Vagina (tissue), 2 donors: ENCODE measurements at regions not wholly inside any gene's neighbourhood (a gene's known extent, or its start where the extent isn't known, plus 50 kb on each side); places are given as distances from the start of the nearest gene placed in this dataset.

Experiments
- DNase-seq, 2 donors: peaks; one replicate each; pipeline ENCODE4 v3.0.0-alpha.2; 2017; ENCODE audit errors: extremely low spot score in 2 of 2
- H3K27ac ChIP-seq: fragments of 200-600 bp; sonication (generic); one replicate; pipeline ENCODE4 v1.5.1; 2019
- H3K27me3 ChIP-seq: fragments of 200-600 bp; sonication (generic); one replicate; pipeline ENCODE4 v1.5.1; 2019
- H3K36me3 ChIP-seq, 2 donors: fragments of 200-600 bp; sonication (generic); one replicate each; pipeline ENCODE4 v1.5.1; 2017 to 2019
- H3K4me1 ChIP-seq: fragments of 200-600 bp; sonication (generic); one replicate; pipeline ENCODE4 v1.5.1; 2019
- H3K4me3 ChIP-seq, 2 donors: fragments of 200-600 bp; sonication (generic); 1 replicate in 1 of 2; 2 replicates in 1 of 2; pipeline ENCODE4 v1.5.1; 2016 to 2019
- H3K9me3 ChIP-seq: fragments of 200-600 bp; sonication (generic); one replicate; pipeline ENCODE4 v1.5.1; 2019
- POLR2A ChIP-seq, 2 donors: fragments of 450-650 bp; IDR thresholded peaks; one replicate each; pipeline ENCODE4 v1.6.1; 2017; ENCODE audit warnings: antibody characterized with exemption in 2 of 2, mild to moderate bottlenecking in 2 of 2, moderate library complexity in 2 of 2
- POLR2AphosphoS5 ChIP-seq, 2 donors: sonication (generic); formaldehyde crosslinking; IDR thresholded peaks; one replicate each; pipeline ENCODE4 v1.9.0; 2017; ENCODE audit warnings: antibody characterized with exemption in 2 of 2, mild to moderate bottlenecking in 2 of 2, low read depth in 1 of 2; ENCODE audit not compliant: insufficient read depth in 1 of 2
- intact Hi-C: fragments of 100-400 bp; cut with DNase I; formaldehyde crosslinking; loops from one replicate; pipeline ENCODE4 v1.15.1; 2023
- TF ChIP-seq, protein P1 (sequence below), 3 experiments: fragments of 450-650 bp in 2 of 3; fragments of 200-600 bp in 1 of 3; sonication (generic) in 1 of 3; IDR thresholded peaks; one replicate each; pipeline ENCODE4 v1.5.1; 2017 to 2019; ENCODE audit warnings: antibody characterized with exemption in 3 of 3, mild to moderate bottlenecking in 2 of 3, moderate library complexity in 2 of 3

DNA sequence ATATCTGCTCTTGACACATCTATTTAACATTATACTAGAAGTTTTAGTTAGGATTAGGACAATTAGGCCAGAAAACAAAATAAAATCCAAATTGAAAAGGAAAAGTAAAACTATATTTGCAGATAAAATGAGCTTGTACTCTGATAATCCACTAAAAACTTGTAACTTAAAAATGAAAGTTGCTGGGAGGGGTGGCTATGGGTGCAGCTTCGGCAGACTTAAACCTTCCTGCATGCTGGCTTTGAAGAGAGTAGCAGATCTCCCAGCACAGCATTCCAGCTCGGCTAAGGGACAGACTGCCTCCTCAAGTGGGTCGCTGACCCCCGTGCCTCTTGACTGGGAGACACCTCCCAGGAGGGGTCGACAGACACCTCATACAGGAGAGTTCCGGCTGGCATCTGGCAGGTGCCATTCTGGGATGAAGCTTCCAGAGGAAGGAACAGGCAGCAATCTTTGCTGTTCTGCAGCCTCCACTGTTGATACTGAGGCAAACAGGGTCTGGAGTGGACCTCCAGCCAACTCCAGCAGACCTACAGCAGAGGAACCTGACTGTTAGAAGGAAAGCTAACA lies 2379.9 kb downstream of the ARAP2 start:
- TF ChIP-seq POLR2AphosphoS5 (IDR thresholded peaks at IDR 0.05; ENCODE audit: insufficient read depth in 1 of 2, low read depth in 1 of 2) (no peak), POLR2A (IDR thresholded peaks at IDR 0.05) (no peak)
- TF ChIP-seq, protein P1, sequence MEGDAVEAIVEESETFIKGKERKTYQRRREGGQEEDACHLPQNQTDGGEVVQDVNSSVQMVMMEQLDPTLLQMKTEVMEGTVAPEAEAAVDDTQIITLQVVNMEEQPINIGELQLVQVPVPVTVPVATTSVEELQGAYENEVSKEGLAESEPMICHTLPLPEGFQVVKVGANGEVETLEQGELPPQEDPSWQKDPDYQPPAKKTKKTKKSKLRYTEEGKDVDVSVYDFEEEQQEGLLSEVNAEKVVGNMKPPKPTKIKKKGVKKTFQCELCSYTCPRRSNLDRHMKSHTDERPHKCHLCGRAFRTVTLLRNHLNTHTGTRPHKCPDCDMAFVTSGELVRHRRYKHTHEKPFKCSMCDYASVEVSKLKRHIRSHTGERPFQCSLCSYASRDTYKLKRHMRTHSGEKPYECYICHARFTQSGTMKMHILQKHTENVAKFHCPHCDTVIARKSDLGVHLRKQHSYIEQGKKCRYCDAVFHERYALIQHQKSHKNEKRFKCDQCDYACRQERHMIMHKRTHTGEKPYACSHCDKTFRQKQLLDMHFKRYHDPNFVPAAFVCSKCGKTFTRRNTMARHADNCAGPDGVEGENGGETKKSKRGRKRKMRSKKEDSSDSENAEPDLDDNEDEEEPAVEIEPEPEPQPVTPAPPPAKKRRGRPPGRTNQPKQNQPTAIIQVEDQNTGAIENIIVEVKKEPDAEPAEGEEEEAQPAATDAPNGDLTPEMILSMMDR (IDR thresholded peaks at IDR 0.05), result no peak
- H3K36me3 ChIP-seq, result no peaks in the 10 kb centered on the region
- no peak overlapping the region for H3K4me3 ChIP-seq
- DNase-seq, result no peak
- H3K4me1 ChIP-seq, result no peaks in the 10 kb centered on the region
- intact Hi-C loops, result no loop called here
- no peaks in the 10 kb centered on the region for H3K27me3 ChIP-seq
- H3K9me3 ChIP-seq, result no peaks in the 10 kb centered on the region
- no peak overlapping the region for H3K27ac ChIP-seq

DNA sequence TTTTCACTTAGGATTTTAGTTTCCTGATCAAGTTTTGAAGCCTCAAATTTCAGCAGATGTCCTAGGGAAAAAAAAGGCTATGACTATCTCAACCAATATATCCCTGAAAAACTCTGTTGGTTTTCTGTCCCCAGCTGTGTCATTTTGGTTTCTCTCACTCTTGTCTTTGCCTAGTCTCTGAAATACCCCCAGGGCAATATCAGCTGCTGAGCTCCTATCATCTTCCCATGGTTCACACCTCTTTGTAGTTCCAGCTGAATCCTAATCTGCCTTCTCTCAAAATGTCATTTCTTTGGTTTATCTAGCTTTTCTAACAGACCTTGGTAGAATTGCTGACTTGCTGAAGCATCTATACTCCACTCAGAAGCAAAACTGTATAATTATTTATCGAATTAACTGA lies 2370.5 kb downstream of the ARAP2 start:
- intact Hi-C loops, result no loop called here
- DNase-seq, result no peak
- Histone ChIP-seq H3K4me3 (no peak overlapping the region), H3K27me3 (no peaks in the 10 kb centered on the region), H3K36me3 (no peaks in the 10 kb centered on the region), H3K9me3 (no peaks in the 10 kb centered on the region), H3K4me1 (no peaks in the 10 kb centered on the region), H3K27ac (no peak overlapping the region)
- TF ChIP-seq, protein P1 (IDR thresholded peaks at IDR 0.05), result no peak
- TF ChIP-seq POLR2A (IDR thresholded peaks at IDR 0.05), result no peak

DNA sequence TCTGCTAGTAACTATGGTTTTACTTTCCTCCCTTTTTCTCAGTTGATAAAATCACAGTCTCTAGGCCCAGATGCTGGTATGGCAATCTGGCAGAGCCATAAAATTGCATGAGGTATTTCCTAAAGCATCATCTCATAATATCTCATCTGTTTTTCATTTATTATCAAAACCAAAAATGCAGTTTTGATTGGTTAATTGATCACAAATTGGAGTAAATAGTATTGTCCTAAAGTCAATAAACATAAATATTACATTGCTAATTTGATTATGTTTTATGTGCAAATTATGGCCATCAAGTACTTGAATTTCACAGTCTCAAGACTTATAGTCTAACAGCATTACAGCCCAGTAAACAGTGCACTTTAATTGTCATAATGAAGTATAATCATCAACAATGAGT lies 2365.6 kb downstream of the ARAP2 start:
- no peak overlapping the region for H3K4me3 ChIP-seq
- no peaks in the 10 kb centered on the region for H3K9me3 ChIP-seq
- intact Hi-C loops, result no loop called here
- no peaks in the 10 kb centered on the region for H3K4me1 ChIP-seq
- H3K27ac ChIP-seq, result no peak overlapping the region
- DNase-seq, result no peak
- H3K27me3 ChIP-seq, result no peaks in the 10 kb centered on the region
- TF ChIP-seq POLR2AphosphoS5 (IDR thresholded peaks at IDR 0.05; ENCODE audit: insufficient read depth in 1 of 2, low read depth in 1 of 2), result no peak
- TF ChIP-seq POLR2A (IDR thresholded peaks at IDR 0.05), result no peak
- TF ChIP-seq, protein P1 (IDR thresholded peaks at IDR 0.05), result no peak
- no peaks in the 10 kb centered on the region for H3K36me3 ChIP-seq

DNA sequence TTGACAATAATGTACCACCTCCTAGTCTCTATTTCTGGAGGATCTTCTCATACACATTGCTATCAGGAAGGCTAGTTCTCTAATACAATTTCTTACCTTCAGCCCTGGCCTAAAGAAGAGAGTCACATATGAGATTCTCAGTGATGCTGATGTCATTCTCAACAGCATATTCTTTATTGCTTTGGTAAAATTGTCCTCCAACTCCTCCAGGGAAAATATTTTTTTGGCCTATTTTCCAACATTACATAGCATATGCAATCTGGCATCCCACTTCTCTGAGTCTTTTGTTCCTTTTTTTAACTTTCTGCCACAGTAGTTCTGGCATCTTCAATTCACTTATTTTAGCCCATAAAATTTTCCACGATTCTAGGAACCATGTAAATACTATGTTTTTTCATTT lies 2363.1 kb downstream of the ARAP2 start:
- Histone ChIP-seq H3K36me3 (no peaks in the 10 kb centered on the region), H3K27me3 (no peaks in the 10 kb centered on the region)
- TF ChIP-seq POLR2A (IDR thresholded peaks at IDR 0.05) (no peak), POLR2AphosphoS5 (IDR thresholded peaks at IDR 0.05; ENCODE audit: insufficient read depth in 1 of 2, low read depth in 1 of 2) (no peak)
- TF ChIP-seq, protein P1 (IDR thresholded peaks at IDR 0.05), result no peak

DNA sequence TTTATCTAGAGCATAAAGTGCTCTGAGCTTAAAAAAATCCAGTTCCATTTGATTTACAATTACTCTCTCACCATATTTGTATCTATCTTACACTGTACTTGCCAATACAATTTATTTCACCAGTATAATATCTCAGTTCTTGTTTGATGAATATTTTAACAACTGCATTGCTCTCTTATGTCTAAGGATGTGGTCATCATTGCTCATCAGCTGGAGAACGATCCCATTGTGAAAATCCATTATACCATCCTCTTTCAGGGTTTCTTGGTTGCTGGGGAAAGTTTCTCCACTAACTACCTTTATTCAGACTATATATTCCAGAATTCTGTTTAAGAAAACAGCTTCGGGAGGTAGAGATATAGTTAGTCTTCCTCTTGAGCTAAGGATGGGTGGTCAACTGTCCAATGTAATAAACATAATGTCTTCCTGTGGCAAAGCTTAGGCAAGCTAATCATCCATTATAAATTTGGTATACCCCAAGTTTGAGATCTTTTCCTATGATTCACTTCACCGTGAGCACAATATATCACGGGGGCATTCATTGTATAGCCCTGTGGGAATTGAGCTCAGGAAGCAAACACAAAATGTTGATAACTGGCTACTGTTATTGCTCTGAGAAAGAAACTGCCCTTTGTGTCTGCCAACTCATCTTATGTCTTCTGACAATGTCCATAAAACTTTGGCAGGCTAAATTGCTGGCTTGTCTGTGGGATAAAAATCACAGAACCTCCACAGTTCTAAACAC lies 2361.9 kb downstream of the ARAP2 start:
- no peak for DNase-seq
- TF ChIP-seq POLR2A (IDR thresholded peaks at IDR 0.05) (no peak), POLR2AphosphoS5 (IDR thresholded peaks at IDR 0.05; ENCODE audit: insufficient read depth in 1 of 2, low read depth in 1 of 2) (no peak)
- TF ChIP-seq, protein P1 (IDR thresholded peaks at IDR 0.05), result no peak
- H3K4me3 ChIP-seq, result no peak overlapping the region
- H3K4me1 ChIP-seq, result no peaks in the 10 kb centered on the region
- no peaks in the 10 kb centered on the region for H3K36me3 ChIP-seq
- H3K27me3 ChIP-seq, result no peaks in the 10 kb centered on the region
- no peak overlapping the region for H3K27ac ChIP-seq
- intact Hi-C loops, result no loop called here
- H3K9me3 ChIP-seq, result no peaks in the 10 kb centered on the region

More for the DNA sequence above, 2363.1 kb downstream of the ARAP2 start:
- Histone ChIP-seq H3K4me1 (no peaks in the 10 kb centered on the region), H3K4me3 (no peak overlapping the region), H3K9me3 (no peaks in the 10 kb centered on the region), H3K27ac (no peak overlapping the region)
- intact Hi-C loops, result no loop called here
- no peak for DNase-seq
